Fibroblast of skin of right biceps (primary cell): ENCODE measurements at regions not wholly inside any gene's neighbourhood (a gene's known extent, or its start where the extent isn't known, plus 50 kb on each side); places are given as distances from the start of the nearest gene placed in this dataset.

Source experiments
- DNase-seq: peaks from one replicate; pipeline ENCODE4 v3.0.0-alpha.2; 2013

DNA sequence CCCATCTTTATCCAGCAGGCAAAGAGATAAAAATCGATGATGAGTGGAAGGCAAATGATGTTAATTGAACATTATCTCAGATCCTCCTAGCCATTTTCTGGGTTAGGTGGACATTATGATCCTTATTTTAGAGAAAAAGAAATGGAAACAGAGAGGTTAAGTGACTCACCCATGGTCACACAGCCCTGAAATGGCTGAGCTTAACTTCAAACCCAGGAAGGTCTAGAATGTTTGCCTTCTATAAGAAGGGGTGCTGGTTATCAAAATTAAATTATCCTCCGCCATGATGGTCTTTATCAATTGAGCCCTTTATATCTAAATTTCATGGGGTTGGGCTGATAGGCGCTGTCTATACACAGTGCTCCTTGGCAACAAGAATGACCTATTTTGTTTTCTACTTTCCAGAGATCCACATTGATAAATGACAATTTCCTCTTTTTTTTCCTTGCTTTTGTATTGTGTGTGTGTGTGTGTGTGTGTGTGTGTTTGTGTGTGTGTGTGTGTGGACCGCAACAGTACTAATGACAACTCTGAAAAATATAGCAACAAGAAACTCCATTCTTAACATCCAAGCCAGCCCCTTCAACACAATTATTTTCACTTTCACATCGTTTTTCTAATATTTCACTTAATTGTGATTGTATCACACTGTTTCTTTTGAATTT lies 571.9 kb downstream of the VRK1 start:
- DNase-seq: no peak

DNA sequence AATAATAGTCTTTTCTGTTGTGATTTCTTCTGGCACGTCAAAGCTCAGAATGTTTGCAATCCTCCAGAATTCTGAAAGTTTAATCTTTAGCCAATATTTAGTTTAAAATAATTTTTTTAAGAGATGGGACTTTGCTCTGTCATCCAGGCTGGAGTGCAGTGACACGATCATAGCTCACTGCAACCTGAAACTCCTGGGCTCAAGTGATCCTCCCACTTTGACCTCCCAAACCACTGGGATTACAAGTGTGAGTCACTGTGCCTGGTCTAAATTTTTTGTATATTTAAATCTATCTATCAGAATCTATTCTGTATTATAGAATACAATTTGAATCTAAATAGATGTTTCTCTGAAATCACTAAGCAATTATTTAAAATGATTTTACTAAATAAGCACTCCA lies 572.7 kb downstream of the VRK1 start:
- no peak for DNase-seq

DNA sequence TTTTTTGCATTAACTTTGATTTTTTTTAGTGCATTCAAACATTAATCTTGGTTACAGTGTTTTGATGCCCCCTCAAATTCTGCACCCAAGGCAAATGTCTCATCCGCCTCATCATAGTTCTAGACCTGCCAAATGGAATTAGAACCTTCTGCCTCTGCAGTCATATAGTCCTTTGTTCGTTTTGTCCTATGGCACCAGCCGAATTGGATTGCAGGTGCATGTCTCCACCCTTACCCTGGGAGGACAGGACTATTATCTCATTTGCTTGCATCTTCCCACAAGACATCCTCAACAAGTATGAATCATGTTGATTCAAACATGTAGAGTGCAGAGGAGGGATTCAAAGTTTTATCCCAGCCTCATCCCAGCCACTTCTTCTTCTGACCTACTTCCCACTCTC lies 579.1 kb downstream of the VRK1 start:
- DNase-seq: no peak

DNA sequence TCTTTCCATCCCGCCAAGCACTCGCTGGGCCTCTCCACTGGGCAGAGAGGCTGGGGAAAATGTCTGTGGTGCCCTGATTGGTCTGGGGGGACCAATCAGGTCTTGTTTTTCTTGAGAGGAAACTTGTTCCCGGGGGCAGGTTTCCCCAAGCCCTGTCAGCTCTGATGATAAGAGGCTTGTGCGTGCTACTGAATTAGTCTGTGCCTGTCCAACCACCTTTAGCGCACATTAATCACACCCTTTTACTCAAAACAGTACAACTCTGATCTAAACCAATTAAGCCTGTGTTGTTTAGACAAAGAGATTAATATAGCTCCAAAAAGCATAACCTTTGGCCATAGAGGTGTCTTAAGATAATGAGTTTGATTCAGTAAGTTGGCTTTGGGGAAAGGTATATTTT lies 580.4 kb downstream of the VRK1 start:
- no peak for DNase-seq

DNA sequence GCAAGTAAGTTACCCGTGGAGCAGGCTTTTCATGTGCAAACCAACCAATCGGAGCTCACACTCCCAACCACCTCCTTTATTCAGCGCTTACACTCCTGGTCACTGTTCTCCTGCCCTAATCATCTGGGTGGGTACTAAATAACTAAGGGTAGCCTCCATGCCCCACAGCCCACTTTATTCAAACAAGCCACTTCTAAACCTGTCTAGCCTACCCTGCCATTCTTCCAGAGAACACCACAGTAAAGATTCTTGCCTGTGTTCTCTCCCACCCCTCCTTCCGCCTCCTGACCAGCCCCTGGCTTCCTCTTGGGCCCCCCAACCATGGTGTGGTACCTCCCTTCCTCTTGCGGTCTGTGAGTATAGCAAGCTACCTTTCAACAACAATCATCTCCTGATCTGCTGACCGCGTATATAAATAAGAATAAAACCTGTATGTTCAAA lies 581.9 kb downstream of the VRK1 start:
- DNase-seq: no peak

DNA sequence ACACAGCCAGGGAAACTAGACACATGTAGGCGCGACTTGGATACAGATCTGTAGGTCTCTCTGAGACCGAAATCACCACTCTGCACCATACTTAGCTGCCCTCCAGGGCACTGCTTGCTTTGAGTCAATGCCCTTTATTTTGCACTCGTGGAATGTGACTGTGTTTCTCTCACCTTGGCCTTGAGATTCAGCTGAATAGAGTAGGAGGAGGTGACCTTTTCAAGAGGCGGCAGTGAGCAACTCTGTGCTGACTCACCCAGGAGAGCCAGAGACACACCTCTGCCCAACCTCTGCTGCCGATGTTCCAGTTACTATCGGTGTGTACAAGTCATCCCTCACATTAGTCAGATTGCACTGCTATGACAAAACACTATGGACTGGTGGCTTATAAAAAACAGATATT lies 583.4 kb downstream of the VRK1 start:
- no peak for DNase-seq

DNA sequence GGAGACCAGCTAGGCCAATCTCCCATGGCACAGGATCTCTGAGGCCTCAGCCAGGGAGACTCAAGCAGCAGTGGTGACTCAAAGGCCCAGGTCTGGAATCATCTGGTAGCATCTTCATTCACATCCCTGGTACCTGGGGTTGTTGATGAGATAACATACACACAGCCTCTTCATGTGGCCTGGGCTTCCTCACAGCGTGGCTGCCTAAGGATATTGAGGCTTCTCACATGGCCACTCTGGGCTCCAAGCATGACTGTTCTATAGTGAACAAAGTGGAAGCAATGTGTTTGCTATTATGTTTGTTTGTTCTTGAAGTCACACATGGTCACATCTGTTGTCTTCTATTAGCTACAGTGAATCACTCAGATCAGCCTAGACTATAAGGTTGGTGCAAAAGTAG lies 584.1 kb downstream of the VRK1 start:
- no peak for DNase-seq

DNA sequence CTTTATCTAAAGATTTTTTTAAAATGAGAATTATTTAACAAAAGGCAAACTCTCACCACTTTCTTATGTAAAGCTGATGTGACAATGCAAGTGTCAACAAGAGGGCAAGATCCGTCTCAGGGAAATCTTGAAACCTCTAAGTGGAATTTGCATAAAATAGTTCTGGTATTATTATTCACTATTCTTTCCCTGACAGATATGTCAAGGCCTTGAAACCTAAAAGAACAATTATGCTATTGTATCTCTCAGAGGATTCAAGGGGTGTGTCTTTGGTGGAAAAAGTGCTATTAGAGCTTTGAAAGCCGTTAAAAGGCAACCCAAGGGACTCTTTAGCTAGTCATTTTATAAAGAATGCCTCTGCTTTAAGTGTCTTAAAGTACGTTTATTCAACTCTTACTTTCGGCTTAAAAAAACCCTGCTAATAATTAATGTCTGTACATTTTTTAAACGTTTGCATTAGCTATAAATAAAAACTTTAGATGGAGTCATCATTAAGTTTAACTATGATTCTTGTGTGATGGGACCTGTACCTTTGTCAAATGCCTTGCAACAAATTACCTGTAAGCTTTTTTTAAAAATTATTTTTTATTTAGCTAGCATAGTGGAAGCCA lies 585.5 kb downstream of the VRK1 start:
- DNase-seq: no peak

DNA sequence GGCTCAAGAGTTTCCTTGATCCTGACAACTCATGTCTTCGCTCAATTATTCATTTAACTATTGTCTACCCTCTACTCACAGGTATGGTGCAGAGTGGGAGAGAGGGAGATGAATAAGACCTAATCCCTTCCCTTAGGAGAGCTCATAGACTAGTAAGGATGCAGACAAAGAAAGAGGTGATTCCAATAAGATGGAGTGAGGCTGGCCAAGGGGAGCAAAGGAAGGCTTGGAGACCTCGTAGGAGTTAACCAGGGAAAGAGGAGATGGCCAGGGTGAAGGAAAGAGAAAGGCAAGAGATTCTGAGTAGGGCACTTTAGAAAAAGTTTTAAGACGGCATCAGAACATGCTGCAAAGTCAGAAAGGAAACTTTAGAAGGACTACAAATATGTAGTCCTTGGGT lies 588.5 kb downstream of the VRK1 start:
- DNase-seq: no peak

DNA sequence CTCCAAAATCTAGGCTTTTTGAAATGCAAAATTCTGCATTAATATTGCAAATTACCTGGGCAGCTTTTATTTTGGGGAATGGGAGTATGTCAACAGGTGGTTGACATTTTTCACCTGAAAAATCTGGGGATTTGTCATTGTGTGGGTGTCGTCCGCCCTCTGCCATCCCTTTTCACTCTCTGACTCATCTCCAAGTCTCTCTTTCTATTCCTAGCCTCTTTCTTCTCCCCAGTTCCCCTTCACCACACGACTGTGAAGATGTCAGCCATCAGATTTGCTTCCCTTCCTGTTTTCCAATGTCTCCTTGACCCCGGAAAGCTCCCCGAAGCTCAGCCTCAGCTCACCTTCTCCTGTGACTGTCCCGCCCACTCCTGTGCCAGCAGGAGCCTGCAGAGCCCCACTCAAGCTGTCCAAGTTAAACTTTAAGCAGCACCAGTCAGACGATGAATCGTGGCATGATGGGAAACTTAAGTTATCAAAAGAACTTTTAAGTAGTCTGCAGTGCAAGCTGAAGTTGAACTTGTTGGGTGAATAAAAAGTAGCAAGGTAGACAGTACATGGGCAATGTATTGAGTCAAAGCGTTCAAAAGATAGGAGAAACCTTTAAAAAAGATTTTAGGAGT lies 590.2 kb downstream of the VRK1 start:
- no peak for DNase-seq

DNA sequence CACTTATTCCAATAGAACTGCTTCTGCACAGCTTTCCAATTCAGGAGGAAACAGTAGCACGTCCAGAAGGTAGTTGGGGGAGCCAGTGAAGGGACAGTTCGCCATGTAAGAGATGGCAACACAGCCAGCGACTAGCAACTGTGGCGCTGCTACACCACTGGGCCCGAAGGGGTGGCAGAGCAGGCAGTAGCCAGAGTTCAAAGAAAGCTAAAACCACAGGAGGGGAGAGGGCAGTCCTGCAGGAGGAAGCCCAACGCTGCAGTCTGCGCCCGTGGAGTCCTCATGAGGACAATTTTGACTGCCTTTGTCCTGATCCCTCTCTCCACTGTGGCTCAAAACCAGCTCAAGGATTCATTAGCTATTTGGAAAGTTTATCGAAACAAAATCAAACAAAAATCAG lies 591.2 kb downstream of the VRK1 start:
- no peak for DNase-seq

DNA sequence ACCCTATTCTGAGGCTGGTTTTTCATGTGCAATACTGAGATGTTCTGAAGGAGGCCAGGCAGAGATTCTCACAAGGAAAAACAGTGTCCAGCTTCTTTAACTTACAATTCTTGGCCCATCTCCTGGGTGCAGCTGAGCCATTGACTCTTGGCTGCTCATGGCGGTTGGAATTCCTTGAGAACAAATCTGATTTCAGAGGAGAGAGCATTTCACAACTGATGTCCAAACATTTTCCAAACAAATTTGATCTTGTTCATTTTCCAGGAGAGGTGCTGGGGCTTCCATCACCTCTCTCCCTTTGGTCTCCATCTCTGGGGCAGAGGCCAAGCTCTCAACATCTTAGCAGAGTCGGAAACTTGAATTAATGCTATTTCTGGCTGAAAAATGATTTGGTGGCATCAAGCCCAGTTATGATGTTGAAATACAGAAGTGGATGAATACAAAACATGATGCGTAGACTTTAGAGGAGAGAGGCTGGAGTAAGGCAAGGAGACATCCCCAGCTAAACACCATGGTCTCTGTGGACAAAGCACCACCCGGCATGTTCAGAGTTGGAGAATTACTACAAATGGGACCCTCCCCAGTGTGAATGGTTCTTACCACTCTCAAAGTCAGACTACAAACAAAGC lies 593.0 kb downstream of the VRK1 start:
- no peak for DNase-seq

DNA sequence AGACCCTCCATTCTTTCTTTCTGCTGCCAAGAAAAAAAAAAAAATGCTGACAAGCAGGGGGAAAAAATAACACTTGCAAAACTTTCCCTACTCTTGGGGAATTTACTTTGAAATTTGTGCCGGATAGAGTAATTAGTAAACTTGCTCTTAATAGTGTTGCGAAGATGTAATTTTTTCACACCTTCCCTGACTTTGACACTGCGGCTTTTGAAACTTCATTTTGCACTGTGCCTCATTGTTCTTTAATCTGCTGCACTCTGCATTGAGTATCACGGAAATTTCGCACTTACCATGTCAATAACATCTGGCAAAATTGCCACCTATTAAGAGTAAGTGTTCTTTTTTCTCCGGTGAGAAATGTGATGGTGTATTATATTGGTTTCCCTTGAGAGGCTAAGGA lies 596.1 kb downstream of the VRK1 start:
- no peak for DNase-seq

DNA sequence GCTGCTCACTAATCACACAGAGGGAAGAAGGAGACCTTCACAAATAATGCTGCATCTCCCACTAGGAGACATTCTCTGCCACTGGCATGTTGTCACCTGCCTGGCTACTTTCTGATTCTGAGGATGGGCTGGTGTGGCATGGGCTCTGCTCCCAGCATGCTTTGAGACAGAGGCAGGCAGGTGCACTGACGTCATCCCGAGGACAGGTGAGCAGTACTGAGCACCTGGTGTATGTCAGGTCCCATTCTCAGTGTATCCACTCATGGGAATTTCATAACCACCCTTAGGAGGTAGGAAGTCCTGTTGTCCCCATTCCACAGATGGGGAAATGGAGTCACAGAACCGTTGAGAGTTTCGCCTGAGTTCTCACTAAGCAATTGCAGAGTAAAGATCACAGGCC lies 597.9 kb downstream of the VRK1 start:
- DNase-seq: no peak

DNA sequence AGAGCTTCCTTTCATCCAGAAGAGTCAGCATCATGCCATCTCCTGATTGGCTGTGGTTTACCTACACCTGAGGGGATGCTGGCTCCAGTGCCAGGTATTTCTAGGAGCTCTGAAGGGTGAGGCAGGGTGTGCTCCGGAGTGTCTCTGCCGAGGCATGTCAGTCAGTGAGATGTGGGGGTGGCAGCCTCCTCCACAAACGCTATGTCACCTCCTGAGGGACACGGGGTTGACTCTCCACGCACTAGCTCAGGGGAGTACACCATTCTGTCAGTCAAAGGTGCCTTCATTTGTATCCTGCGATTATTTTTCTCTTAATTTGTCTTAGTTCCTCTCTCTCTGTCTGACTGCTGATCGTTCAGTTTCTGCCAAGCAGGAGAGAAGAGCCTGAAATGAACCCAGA lies 604.5 kb downstream of the VRK1 start:
- no peak for DNase-seq

DNA sequence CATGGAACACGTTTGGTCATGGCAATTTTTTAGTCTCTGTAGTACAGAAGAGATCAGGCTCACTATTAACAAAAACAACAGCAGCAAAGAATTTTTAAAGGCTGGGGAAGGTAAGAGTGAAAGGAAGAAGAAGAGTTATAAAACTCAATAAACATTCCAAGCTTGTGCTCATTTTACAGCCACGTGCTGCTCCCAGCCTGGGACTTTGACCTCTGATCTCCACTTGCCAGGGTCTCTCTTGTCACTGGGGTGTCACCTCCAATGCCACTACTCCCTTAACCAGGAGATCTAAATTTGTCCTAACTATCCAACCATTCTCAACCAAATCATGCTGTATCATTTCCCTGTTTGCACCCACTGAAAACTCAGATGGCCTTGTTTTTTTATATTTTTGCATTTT lies 605.1 kb downstream of the VRK1 start:
- no peak for DNase-seq

DNA sequence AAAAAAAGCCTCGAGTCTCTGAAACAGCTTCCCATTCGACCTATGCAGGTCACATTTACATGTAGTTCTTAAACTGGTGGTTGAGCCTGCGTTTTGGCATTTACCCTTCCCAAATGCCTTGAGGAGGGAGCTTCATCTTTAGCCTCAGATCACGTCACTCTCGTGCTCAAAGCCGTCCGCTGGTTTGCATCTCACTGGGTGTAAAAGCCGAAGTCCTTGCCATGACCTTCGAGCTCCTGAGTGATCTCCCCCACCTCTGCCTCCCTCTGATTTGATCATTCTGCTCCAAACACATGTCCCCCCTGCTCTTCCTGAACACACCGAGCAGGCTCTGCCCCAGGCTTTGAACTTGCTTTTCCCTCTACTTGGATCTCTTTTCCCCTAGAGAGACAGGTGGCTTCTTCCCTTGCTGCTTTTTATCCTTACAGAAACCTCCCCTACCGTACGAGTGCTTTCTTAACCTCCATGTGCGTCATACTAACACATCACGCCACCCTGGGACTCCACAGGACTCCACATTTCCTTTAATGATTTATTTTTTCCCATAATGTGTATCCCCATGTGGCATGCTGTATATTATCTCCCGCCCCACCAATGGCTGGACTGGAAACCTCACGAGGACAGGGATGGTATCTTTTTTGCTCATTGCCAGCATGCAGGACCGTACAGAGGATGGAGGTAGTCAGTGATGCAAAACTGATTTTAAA lies 610.7 kb downstream of the VRK1 start:
- no peak for DNase-seq

DNA sequence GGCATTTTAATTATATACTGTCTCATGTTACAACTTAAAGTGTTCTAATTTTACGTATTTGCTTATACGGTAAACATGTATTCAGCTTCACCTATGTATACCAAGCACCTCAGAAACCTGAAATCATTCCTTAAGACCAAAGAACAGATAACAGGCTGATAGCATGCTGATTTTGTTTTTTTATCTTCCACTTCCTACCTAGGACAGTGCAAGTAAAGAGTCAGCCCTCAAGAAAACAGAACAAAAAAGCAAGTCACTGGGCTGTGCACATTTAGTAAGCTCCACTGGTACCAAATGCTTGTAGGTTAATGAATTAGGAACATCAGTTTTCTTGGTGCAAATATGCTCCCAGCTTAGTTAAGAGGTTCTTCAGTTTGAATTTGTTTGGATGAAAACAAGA lies 611.3 kb downstream of the VRK1 start:
- DNase-seq: no peak

DNA sequence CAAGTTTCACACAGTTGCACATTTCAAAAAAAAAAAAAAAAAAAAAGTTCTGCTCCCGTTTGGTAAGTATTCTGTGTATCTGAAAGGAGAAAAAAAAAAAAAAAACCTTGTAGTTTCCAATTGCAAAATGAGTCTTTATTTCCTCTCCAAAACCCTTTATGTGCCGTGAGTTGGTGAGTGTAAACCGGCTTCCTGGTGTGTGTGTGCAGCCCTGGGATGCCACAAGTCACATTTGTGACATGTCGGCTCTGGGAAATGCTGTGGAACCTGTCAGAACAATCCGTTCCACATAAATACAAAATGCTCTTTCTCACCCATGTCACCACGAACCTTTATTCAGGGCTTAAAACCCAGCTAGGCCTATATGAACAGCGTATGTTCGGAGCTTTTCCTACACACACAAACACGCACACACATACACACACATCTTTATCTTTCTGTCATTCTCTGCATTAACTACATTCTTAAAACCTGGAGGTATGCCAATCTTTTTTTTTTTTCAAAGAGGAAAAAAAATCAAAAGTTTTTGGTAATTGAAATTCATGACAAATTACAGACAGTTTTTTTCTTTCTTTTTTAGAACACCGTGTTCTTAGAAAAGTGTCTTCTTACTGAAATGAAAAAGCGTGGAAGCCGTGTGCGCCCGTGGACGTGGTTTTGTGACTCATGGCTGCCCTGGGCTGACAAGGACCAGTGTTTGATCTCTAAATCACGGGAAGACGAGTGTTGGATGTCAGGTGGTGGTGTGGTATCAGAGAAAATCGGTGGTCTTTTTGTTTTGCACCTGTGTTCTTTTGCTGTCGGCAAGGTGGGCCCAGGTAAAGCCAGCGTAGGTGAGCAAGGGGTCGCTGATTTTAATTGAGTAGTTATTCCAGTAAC lies 612.0 kb downstream of the VRK1 start:
- no peak for DNase-seq

DNA sequence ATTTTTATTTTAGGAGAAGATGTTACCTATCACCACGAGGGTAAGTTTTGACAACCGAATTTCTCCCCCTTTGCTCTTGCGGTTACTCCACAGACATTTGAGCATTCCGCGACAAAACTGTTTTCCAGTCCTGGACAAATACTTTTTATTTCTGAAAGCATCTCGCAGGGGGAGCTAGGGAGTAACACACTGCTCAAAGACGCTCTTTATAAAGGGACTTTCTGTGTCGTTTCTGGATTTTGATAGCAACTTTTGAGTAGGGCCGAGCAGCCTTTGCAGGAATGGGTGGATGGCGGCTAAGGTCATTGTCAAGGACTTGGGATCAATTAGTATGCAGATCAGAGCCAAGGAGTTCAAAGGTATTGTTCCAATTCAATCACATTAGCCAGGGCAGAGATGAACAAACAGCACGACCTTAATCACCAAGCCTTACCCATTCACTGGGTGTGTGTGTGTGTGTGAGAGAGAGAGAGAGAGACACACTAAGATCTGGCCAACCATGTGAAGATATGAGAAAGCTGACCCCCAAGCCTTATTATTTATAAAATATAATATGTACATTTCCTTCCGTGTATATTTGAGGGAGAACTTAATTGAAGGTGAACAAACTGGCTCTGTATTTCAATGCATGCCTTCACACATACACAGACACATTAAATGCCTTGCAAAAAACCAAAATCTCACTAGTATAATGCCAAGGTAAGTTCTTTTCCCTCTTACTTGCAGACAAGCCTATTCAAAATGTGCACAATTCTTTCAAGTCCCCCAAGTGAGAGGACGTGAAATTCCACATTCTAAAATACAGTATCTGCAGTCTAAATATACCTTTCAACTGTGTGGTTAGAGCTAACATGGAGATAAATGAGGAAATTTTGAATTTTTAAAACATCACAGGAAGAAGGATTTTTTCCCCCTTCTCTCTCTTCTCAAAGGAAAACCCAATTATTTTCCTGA lies 613.8 kb downstream of the VRK1 start:
- DNase-seq: peak; percentile 14

DNA sequence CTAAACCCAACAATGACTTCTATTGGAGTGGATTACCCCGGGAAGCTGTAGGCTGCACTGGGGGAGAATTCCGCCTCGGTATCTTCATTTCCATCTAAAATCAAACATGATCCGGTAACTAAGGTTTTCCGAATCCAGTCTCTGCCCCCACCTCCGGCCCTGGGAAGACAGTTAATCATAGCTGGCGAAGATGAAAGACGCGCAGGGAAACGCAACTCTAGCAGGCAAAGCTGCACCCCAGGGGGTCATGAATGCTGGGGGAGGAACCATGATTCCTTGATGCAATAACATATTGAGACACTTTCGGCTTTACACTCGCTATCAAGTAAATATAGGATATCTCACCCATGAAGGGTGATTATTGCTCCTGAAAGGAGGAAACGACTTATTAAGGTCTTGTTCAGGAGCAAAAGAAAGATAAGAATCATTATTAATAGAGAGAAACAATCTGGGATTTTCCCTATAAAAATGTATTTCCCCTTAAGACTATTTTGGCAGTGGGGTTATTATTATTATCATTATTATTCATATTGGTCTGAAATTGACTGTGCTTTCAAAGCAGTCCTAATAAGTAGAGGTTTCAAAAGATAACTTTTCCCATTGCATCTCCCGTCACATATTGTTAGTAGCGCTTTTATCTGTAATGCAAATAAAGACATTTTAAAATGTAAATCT lies 614.9 kb downstream of the VRK1 start:
- DNase-seq: peak; percentile 31
